ENCODE measurements at regions not wholly inside any gene's neighbourhood (a gene's known extent, or its start where the extent isn't known, plus 50 kb on each side); places are given as distances from the start of the nearest gene placed in this dataset.

DNA sequence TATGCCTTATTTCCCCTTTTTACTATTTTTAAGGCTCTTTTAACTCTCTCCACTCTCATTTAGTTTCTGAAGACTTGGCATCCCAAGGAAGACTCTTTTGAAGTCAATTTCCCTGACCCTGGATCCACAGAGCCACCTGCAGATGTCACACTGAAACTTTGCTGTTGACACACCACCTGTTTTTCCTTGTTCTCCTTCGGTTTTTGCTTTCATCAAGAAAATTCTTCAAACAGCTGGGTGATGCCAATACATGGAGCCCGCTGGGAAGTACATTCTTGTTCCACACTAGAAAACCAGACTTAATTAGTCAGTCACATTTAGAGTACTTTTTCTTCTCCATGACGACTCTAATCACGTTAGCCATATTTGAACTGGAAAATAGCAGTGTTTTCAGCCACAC is 293.9 kb downstream of the PDGFC start:
- no peaks in the 10 kb centered on the region for H3F3A ChIP-seq (ENCODE audit: insufficient read depth)
- no peaks in the 10 kb centered on the region for H3K79me2 ChIP-seq (ENCODE audit: insufficient read depth, low read length)
- no peak overlapping the region for H3K4me2 ChIP-seq (ENCODE audit: low read depth, low read length, poor library complexity, severe bottlenecking)
- H3K4me3 ChIP-seq (ENCODE audit: insufficient read depth, low read length, poor library complexity, severe bottlenecking) = no peak overlapping the region
- H4K20me1 ChIP-seq (ENCODE audit: low read depth, low read length) = no peaks in the 10 kb centered on the region
- no peak for TF ChIP-seq EZH2phosphoT487 (conservative IDR thresholded peaks at IDR 0.05; ENCODE audit: low read length)
- TF ChIP-seq, protein P1, sequence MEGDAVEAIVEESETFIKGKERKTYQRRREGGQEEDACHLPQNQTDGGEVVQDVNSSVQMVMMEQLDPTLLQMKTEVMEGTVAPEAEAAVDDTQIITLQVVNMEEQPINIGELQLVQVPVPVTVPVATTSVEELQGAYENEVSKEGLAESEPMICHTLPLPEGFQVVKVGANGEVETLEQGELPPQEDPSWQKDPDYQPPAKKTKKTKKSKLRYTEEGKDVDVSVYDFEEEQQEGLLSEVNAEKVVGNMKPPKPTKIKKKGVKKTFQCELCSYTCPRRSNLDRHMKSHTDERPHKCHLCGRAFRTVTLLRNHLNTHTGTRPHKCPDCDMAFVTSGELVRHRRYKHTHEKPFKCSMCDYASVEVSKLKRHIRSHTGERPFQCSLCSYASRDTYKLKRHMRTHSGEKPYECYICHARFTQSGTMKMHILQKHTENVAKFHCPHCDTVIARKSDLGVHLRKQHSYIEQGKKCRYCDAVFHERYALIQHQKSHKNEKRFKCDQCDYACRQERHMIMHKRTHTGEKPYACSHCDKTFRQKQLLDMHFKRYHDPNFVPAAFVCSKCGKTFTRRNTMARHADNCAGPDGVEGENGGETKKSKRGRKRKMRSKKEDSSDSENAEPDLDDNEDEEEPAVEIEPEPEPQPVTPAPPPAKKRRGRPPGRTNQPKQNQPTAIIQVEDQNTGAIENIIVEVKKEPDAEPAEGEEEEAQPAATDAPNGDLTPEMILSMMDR (IDR thresholded peaks at IDR 0.05; ENCODE audit: insufficient read depth, low read length, poor library complexity, severe bottlenecking) = no peak
- no peaks in the 10 kb centered on the region for H3K9me2 ChIP-seq (replicated peaks; ENCODE audit: insufficient read depth, low read length)
- no peak overlapping the region for H3K9ac ChIP-seq (ENCODE audit: low read length)
- H3K36me3 ChIP-seq (ENCODE audit: low read length) = no peaks in the 10 kb centered on the region
- H3K27me3 ChIP-seq (ENCODE audit: low read length) = no peaks in the 10 kb centered on the region
- no peak overlapping the region for H3K27ac ChIP-seq (ENCODE audit: low read depth, low read length)
- H3K9me3 ChIP-seq (ENCODE audit: insufficient read depth, low read length) = no peaks in the 10 kb centered on the region
- no peak overlapping the region for H2AFZ ChIP-seq (ENCODE audit: low read depth, low read length, severe bottlenecking)

- Histone ChIP-seq H3F3A (ENCODE audit: insufficient read depth) (no peaks in the 10 kb centered on the region), H2AFZ (ENCODE audit: low read depth, low read length, severe bottlenecking) (no peak overlapping the region), H3K36me3 (ENCODE audit: low read length) (no peaks in the 10 kb centered on the region), H3K9me3 (ENCODE audit: insufficient read depth, low read length) (no peaks in the 10 kb centered on the region), H3K9me2 (replicated peaks; ENCODE audit: insufficient read depth, low read length) (no peaks in the 10 kb centered on the region), H3K4me3 (ENCODE audit: insufficient read depth, low read length, poor library complexity, severe bottlenecking) (no peak overlapping the region), H3K79me2 (ENCODE audit: insufficient read depth, low read length) (no peaks in the 10 kb centered on the region), H3K4me2 (ENCODE audit: low read depth, low read length, poor library complexity, severe bottlenecking) (no peak overlapping the region), H4K20me1 (ENCODE audit: low read depth, low read length) (no peaks in the 10 kb centered on the region), H3K27ac (ENCODE audit: low read depth, low read length) (no peak overlapping the region), H3K27me3 (ENCODE audit: low read length) (no peaks in the 10 kb centered on the region), H3K9ac (ENCODE audit: low read length) (no peak overlapping the region)
- TF ChIP-seq, protein P1 (IDR thresholded peaks at IDR 0.05; ENCODE audit: insufficient read depth, low read length, poor library complexity, severe bottlenecking) = peak; percentile 23
- TF ChIP-seq EZH2phosphoT487 (conservative IDR thresholded peaks at IDR 0.05; ENCODE audit: low read length) = no peak
Observed at GRCh38 chr4:156677131-156677531, 294.5 kb downstream of the PDGFC start.

DNA sequence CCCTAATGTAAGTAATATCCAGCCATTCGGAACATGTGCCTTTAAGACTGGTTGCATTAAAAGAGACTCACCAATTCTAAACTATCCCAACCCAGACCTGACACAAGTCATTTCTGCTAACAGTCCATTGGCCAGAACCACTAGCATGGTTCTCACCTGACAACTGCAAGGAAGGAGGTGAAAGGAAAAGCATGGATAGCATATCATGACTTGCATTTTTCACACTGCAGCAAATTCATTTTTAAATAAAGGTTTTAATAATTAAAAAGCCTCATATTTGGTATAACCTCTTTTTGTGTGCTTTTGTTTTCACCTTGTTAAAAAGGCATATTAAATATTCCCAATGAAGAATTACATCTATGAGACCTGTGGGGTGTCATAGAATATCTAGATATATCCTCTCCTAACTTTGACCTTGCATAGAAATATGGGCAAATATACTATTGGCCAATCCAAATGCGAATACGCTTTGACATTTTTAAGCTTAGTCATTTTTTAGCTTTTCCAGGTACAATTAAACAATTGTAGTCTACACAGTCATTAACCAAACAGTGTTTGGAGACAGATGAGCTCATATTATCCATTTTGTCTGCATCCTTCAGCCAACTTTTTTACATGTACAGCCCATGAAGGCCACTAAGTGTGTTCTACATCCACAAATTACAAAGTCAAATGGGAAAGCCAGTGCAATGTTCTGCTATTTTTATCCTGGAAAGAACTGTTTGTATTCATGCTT is 295.3 kb downstream of the PDGFC start:
- H3K9ac ChIP-seq (ENCODE audit: low read length) = no peak overlapping the region
- no peaks in the 10 kb centered on the region for H3K79me2 ChIP-seq (ENCODE audit: insufficient read depth, low read length)
- no peaks in the 10 kb centered on the region for H3K9me2 ChIP-seq (replicated peaks; ENCODE audit: insufficient read depth, low read length)
- no peaks in the 10 kb centered on the region for H3F3A ChIP-seq (ENCODE audit: insufficient read depth)
- no peaks in the 10 kb centered on the region for H3K9me3 ChIP-seq (ENCODE audit: insufficient read depth, low read length)
- H3K36me3 ChIP-seq (ENCODE audit: low read length) = no peaks in the 10 kb centered on the region
- TF ChIP-seq, protein P1 (IDR thresholded peaks at IDR 0.05; ENCODE audit: insufficient read depth, low read length, poor library complexity, severe bottlenecking) = no peak
- TF ChIP-seq EZH2phosphoT487 (conservative IDR thresholded peaks at IDR 0.05; ENCODE audit: low read length) = no peak
- no peaks in the 10 kb centered on the region for H4K20me1 ChIP-seq (ENCODE audit: low read depth, low read length)
- H3K4me3 ChIP-seq (ENCODE audit: insufficient read depth, low read length, poor library complexity, severe bottlenecking) = no peak overlapping the region
- no peaks in the 10 kb centered on the region for H3K27me3 ChIP-seq (ENCODE audit: low read length)
- H2AFZ ChIP-seq (ENCODE audit: low read depth, low read length, severe bottlenecking) = no peak overlapping the region
- no peak overlapping the region for H3K27ac ChIP-seq (ENCODE audit: low read depth, low read length)
- no peak overlapping the region for H3K4me2 ChIP-seq (ENCODE audit: low read depth, low read length, poor library complexity, severe bottlenecking)
